H9 (cell line): ENCODE measurements at regions not wholly inside any gene's neighbourhood (a gene's known extent, or its start where the extent isn't known, plus 50 kb on each side); places are given as distances from the start of the nearest gene placed in this dataset.

ENCODE experiments used
- DNase-seq: peaks from one replicate; pipeline ENCODE4 v3.0.0-alpha.2; 2017
- H2AFZ ChIP-seq: one replicate; pipeline ENCODE4 v1.6.1; 2013; ENCODE audit warnings: mild to moderate bottlenecking, low read length, control low read depth, moderate library complexity
- H2AK5ac ChIP-seq: 2 replicates; pipeline ENCODE4 v1.6.1; 2013; ENCODE audit warnings: low read length, control low read depth, mixed read lengths; ENCODE audit not compliant: insufficient read length
- H2BK120ac ChIP-seq: one replicate; pipeline ENCODE4 v1.6.1; 2013; ENCODE audit warnings: low read depth, mild to moderate bottlenecking, low read length, control low read depth, inconsistent platforms; ENCODE audit not compliant: poor library complexity, severe bottlenecking
- H2BK12ac ChIP-seq: 2 replicates; pipeline ENCODE4 v1.6.1; 2013; ENCODE audit warnings: low read length, control low read depth, mixed read lengths, low read depth; ENCODE audit not compliant: insufficient read length
- H2BK15ac ChIP-seq: 2 replicates; pipeline ENCODE4 v1.6.1; 2013; ENCODE audit warnings: low read depth, low read length, control low read depth
- H2BK20ac ChIP-seq: one replicate; pipeline ENCODE4 v1.6.1; 2013; ENCODE audit warnings: low read depth, mild to moderate bottlenecking, low read length, control low read depth, inconsistent platforms; ENCODE audit not compliant: poor library complexity, severe bottlenecking
- H2BK5ac ChIP-seq: 2 replicates; pipeline ENCODE4 v1.6.1; 2013; ENCODE audit warnings: low read length, control low read depth, mixed read lengths; ENCODE audit not compliant: insufficient read length
- H3K14ac ChIP-seq: 2 replicates; pipeline ENCODE4 v1.6.1; 2013; ENCODE audit warnings: low read length, control low read depth; ENCODE audit not compliant: insufficient read depth
- H3K18ac ChIP-seq: 2 replicates; pipeline ENCODE4 v1.6.1; 2013; ENCODE audit warnings: low read depth, mild to moderate bottlenecking, mixed read lengths, low read length, control low read depth; ENCODE audit not compliant: insufficient read length
- H3K23ac ChIP-seq: 2 replicates; pipeline ENCODE4 v1.6.1; 2013; ENCODE audit warnings: low read length, control low read depth, mixed read lengths, low read depth; ENCODE audit not compliant: insufficient read length
- H3K23me2 ChIP-seq: 2 replicates; pipeline ENCODE4 v1.6.1; 2013; ENCODE audit warnings: low read depth, mild to moderate bottlenecking, mixed read lengths, low read length, control low read depth; ENCODE audit not compliant: insufficient read length, poor library complexity, severe bottlenecking
- H3K27ac ChIP-seq: 2 replicates; pipeline ENCODE4 v1.5.1; 2013; ENCODE audit warnings: low read length, control low read depth, mixed read lengths, low read depth; ENCODE audit not compliant: insufficient read length
- H3K27me3 ChIP-seq: 2 replicates; pipeline ENCODE4 v1.6.1; 2013; ENCODE audit warnings: low read length, control low read depth, inconsistent platforms; ENCODE audit not compliant: insufficient read depth
- H3K4ac ChIP-seq: 2 replicates; pipeline ENCODE4 v1.6.1; 2013; ENCODE audit warnings: low read depth, mild to moderate bottlenecking, control low read depth, inconsistent platforms, low read length, moderate library complexity
- H3K4me1 ChIP-seq: 2 replicates; pipeline ENCODE4 v1.6.1; 2013; ENCODE audit warnings: low read length, control low read depth, inconsistent platforms; ENCODE audit not compliant: insufficient read depth
- H3K4me2 ChIP-seq: 2 replicates; pipeline ENCODE4 v1.6.1; 2013; ENCODE audit warnings: low read length, control low read depth, mixed read lengths; ENCODE audit not compliant: insufficient read length, insufficient read depth
- H3K56ac ChIP-seq: 2 replicates; pipeline ENCODE4 v1.6.1; 2013; ENCODE audit warnings: low read depth, mild to moderate bottlenecking, mixed read lengths, low read length, control low read depth; ENCODE audit not compliant: insufficient read length
- H3K79me1 ChIP-seq: 2 replicates; pipeline ENCODE4 v1.6.1; 2013; ENCODE audit warnings: low read depth, mild to moderate bottlenecking, moderate library complexity, low read length, control low read depth, inconsistent platforms; ENCODE audit not compliant: insufficient read depth, poor library complexity, severe bottlenecking
- H3K79me2 ChIP-seq: 2 replicates; pipeline ENCODE4 v1.6.1; 2013; ENCODE audit warnings: low read length, control low read depth, inconsistent platforms; ENCODE audit not compliant: insufficient read depth
- H3K9ac ChIP-seq: 2 replicates; pipeline ENCODE4 v1.6.1; 2013; ENCODE audit warnings: low read length, control low read depth, mixed read lengths; ENCODE audit not compliant: insufficient read length; ENCODE audit errors: extremely low read depth
- H3K9me3 ChIP-seq: one replicate; pipeline ENCODE4 v1.6.1; 2013; ENCODE audit warnings: low read depth, low read length, inconsistent platforms; ENCODE audit not compliant: control insufficient read depth
- H3T11ph ChIP-seq: one replicate; pipeline ENCODE4 v1.6.1; 2013; ENCODE audit warnings: mild to moderate bottlenecking, low read length, control low read depth, inconsistent platforms
- H4K20me1 ChIP-seq: one replicate; pipeline ENCODE4 v1.6.1; 2013; ENCODE audit not compliant: control insufficient read depth, insufficient read length, insufficient read depth
- H4K5ac ChIP-seq: 2 replicates; pipeline ENCODE4 v1.6.1; 2013; ENCODE audit warnings: low read depth, mild to moderate bottlenecking, mixed read lengths, low read length, control low read depth; ENCODE audit not compliant: insufficient read length
- H4K8ac ChIP-seq: replicated peaks from 2 replicates; pipeline ENCODE4 v1.6.1; 2013; ENCODE audit warnings: low read length, control low read depth, mixed read lengths, low read depth; ENCODE audit not compliant: insufficient read length
- H4K91ac ChIP-seq: 2 replicates; pipeline ENCODE4 v1.6.1; 2013; ENCODE audit warnings: low read depth, mild to moderate bottlenecking, moderate library complexity, mixed read lengths, low read length, control low read depth; ENCODE audit not compliant: insufficient read length
- H3K27ac Mint-ChIP-seq, 3 experiments: 2 replicates in 2 of 3; 3 replicates in 1 of 3; pipeline ENCODE4 v1.8.0; 2020 to 2021; ENCODE audit warnings: mixed read lengths in 3 of 3, mild to moderate bottlenecking in 1 of 3, moderate library complexity in 1 of 3
- H3K27me3 Mint-ChIP-seq: 2 replicates; pipeline ENCODE4 v1.8.0; 2021; ENCODE audit warnings: low read depth, mild to moderate bottlenecking, moderate library complexity, mixed read lengths
- H3K36me3 Mint-ChIP-seq, 3 experiments: 2 replicates in 2 of 3; 3 replicates in 1 of 3; pipeline ENCODE4 v1.8.0; 2020 to 2021; ENCODE audit warnings: low read depth in 3 of 3, mixed read lengths in 3 of 3; ENCODE audit not compliant: insufficient read depth in 1 of 3
- H3K4me1 Mint-ChIP-seq, 2 experiments: 2 replicates each; pipeline ENCODE4 v1.8.0; 2020; ENCODE audit warnings: mixed read lengths in 2 of 2
- H3K4me3 Mint-ChIP-seq, 2 experiments: 2 replicates in 1 of 2; 3 replicates in 1 of 2; pipeline ENCODE4 v1.8.0; 2020 to 2021; ENCODE audit warnings: mild to moderate bottlenecking in 2 of 2, mixed read lengths in 2 of 2, moderate library complexity in 1 of 2
- H3K9me3 Mint-ChIP-seq, 2 experiments: 2 replicates in 1 of 2; 3 replicates in 1 of 2; pipeline ENCODE4 v1.8.0; 2020; ENCODE audit warnings: mild to moderate bottlenecking in 2 of 2, mixed read lengths in 2 of 2, moderate library complexity in 1 of 2
- CTCF ChIP-seq: fragments of 200-600 bp; sonication (generic); conservative IDR thresholded peaks from 3 replicates; pipeline ENCODE4 v1.8.0; 2021; ENCODE audit warnings: antibody characterized with exemption, mild to moderate bottlenecking
- WGBS: extraction: QIAGEN DNeasy Blood & Tissue Kit; methylation state at CpG from one replicate; pipeline ENCODE4 v1.1.7; 2013; ENCODE audit warnings: missing lambda C conversion rate, low lambda C conversion rate, mixed read lengths; ENCODE audit not compliant: insufficient read length; ENCODE audit errors: extremely low coverage; 5-methylcytosine and 5-hydroxymethylcytosine counted together

DNA sequence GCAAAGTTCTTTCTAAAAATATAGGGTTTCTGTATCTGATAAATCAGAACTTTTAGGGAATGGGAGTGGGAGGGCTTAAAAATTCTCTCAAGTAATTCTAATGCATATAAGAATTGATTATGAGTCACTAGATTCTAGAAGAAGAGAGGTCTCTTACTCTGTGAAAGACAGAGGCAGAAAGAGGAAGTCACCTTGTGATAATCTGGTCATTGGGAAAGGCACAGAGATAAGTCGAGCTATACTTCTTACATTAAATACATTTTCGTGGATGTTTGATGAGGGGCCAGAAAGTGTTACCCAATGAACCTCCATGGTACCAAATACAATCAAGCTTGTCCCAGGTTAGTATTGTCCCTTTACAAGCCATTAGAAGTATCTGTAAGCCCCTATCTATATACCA is 134.4 kb downstream of the MAD2L1 start:
- Mint-ChIP-seq H3K9me3 (no peaks in the 10 kb centered on the region), H3K27ac (no peak overlapping the region), H3K36me3 (no peaks in the 10 kb centered on the region), H3K4me1 (no peaks in the 10 kb centered on the region), H3K27me3 (no peaks in the 10 kb centered on the region), H3K4me3 (no peak overlapping the region)
- Histone ChIP-seq H3K27me3 (no peaks in the 10 kb centered on the region), H2AFZ (no peak overlapping the region), H2BK5ac (no peak overlapping the region), H4K91ac (no peak overlapping the region), H3K23ac (no peak overlapping the region), H3K9me3 (no peaks in the 10 kb centered on the region), H4K5ac (no peak overlapping the region), H3K14ac (no peak overlapping the region), H2BK20ac (no peak overlapping the region), H3K4me1 (no peaks in the 10 kb centered on the region), H3K18ac (no peak overlapping the region), H3K9ac (no peak overlapping the region), H3K4ac (no peak overlapping the region), H3K79me2 (no peaks in the 10 kb centered on the region), H2BK15ac (no peak overlapping the region), H3K23me2 (no peaks in the 10 kb centered on the region), H4K20me1 (no peaks in the 10 kb centered on the region), H2BK120ac (no peak overlapping the region), H3K4me2 (no peak overlapping the region), H4K8ac (no peak overlapping the region), H3K56ac (no peak overlapping the region), H2BK12ac (no peak overlapping the region), H2AK5ac (no peak overlapping the region), H3K79me1 (no peaks in the 10 kb centered on the region), H3T11ph (no peak overlapping the region), H3K27ac (no peak overlapping the region)
- no peak for TF ChIP-seq CTCF
- no peak for DNase-seq
- no CpG with 5 or more reads among the region's 2 CpGs for WGBS
